A673 (cell line): ENCODE measurements at regions not wholly inside any gene's neighbourhood (a gene's known extent, or its start where the extent isn't known, plus 50 kb on each side); places are given as distances from the start of the nearest gene placed in this dataset.

Experiments
- BruUV-seq: library from RNA; stranded (reverse); fragments of 400-500 nt; replicated peaks from 2 replicates; lab custom pipeline; 2021; lab: Mats Ljungman, UMichigan
- CTCF ChIA-PET: fragments of 300-600 bp; sonication (Branson Sonifier 250); formaldehyde crosslinking; loops from one replicate; lab custom pipeline; 2022; ENCODE audit warnings: antibody characterized with exemption; lab: Charles Lee
- POLR2A ChIA-PET: fragments of 300-600 bp; sonication (Branson Sonifier 250); formaldehyde crosslinking; loops from one replicate; lab custom pipeline; 2022; ENCODE audit warnings: antibody characterized with exemption; ENCODE audit not compliant: low non-redundant PET; lab: Charles Lee
- DNase-seq: peaks from one replicate; pipeline ENCODE4 v3.0.0-alpha.2; 2015; ENCODE audit warnings: low spot score
- H3K27ac ChIP-seq: fragments of 200-600 bp; sonication (generic); 2 replicates; pipeline ENCODE4 v1.5.1; 2016; ENCODE audit warnings: mixed run types, low read depth, mild to moderate bottlenecking, mixed read lengths, antibody characterized with exemption, low read length; ENCODE audit not compliant: poor library complexity, severe bottlenecking
- H3K27me3 ChIP-seq: fragments of 200-600 bp; sonication (generic); replicated peaks from 2 replicates; pipeline ENCODE4 v1.6.1; 2017; ENCODE audit warnings: mixed run types, low read depth, mild to moderate bottlenecking, mixed read lengths, antibody characterized with exemption, low read length; ENCODE audit not compliant: insufficient read depth, poor library complexity
- H3K36me3 ChIP-seq: fragments of 200-600 bp; sonication (generic); 2 replicates; pipeline ENCODE4 v1.6.1; 2016; ENCODE audit warnings: mixed run types, mild to moderate bottlenecking, mixed read lengths, antibody characterized with exemption, low read length; ENCODE audit not compliant: insufficient read depth, poor library complexity, severe bottlenecking
- H3K4me1 ChIP-seq: fragments of 200-600 bp; sonication (generic); 2 replicates; pipeline ENCODE4 v1.6.1; 2017; ENCODE audit warnings: mixed run types, mild to moderate bottlenecking, mixed read lengths, antibody characterized with exemption, low read length; ENCODE audit not compliant: insufficient read depth, poor library complexity, severe bottlenecking
- H3K4me3 ChIP-seq: fragments of 200-600 bp; sonication (generic); 2 replicates; pipeline ENCODE4 v1.5.1; 2016; ENCODE audit warnings: low read depth, mixed run types, mild to moderate bottlenecking, mixed read lengths, low read length; ENCODE audit not compliant: poor library complexity, severe bottlenecking
- H3K9me3 ChIP-seq: fragments of 200-600 bp; sonication (generic); 2 replicates; pipeline ENCODE4 v1.6.1; 2016; ENCODE audit warnings: mixed run types, low read depth, mild to moderate bottlenecking, mixed read lengths, antibody characterized with exemption, low read length; ENCODE audit not compliant: poor library complexity, severe bottlenecking
- EZH2 ChIP-seq: fragments of 200-600 bp; sonication (generic); IDR thresholded peaks from 2 replicates; pipeline ENCODE4 v1.6.1; 2017; ENCODE audit warnings: borderline replicate concordance, low read depth, mild to moderate bottlenecking, mixed read lengths, antibody characterized with exemption, low read length; ENCODE audit not compliant: poor library complexity, severe bottlenecking
- intact Hi-C: fragments of 100-400 bp; cut with micrococcal nuclease; formaldehyde crosslinking; loops from one replicate; pipeline ENCODE4 v1.10.0; 2022; ENCODE audit not compliant: unreplicated experiment
- TF ChIP-seq, protein P1 (sequence below): fragments of 300-800, 200-600 bp; sonication (generic); conservative IDR thresholded peaks from 2 replicates; pipeline ENCODE4 v1.5.1; 2017; ENCODE audit warnings: low read depth, mild to moderate bottlenecking, antibody characterized with exemption, low read length, moderate library complexity, mixed read lengths

DNA sequence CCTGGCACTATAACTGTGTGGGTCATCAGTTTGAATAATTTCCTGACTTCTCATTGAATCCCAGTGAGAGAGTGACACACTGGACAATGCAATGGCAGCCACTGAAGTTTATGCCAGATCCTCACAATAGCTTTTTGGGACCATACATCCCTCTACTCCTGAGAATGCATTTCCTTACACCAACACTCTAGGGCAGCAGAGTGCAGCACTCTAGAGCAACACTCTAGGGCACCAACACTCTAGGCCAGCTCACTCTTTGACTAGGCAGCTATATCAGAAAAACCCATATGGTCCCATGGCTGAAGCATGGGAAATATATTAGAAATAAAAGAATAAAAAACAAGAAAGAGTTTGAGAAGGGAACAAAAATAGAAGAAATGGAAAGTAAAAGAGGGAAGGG lies 309.2 kb downstream of the MAP2K6 start:
- POLR2A ChIA-PET = no interaction called here
- CTCF ChIA-PET = no interaction called here
- DNase-seq = no peak
- no peaks in the 10 kb centered on the region for H3K9me3 ChIP-seq
- H3K36me3 ChIP-seq = no peaks in the 10 kb centered on the region
- no peaks in the 10 kb centered on the region for H3K4me1 ChIP-seq
- intact Hi-C loops = no loop called here
- TF ChIP-seq EZH2 = no peak
- no peak overlapping the region for H3K27ac ChIP-seq
- H3K4me3 ChIP-seq = no peak overlapping the region
- H3K27me3 ChIP-seq = no peaks in the 10 kb centered on the region
- BruUV-seq = no TSS peak

DNA sequence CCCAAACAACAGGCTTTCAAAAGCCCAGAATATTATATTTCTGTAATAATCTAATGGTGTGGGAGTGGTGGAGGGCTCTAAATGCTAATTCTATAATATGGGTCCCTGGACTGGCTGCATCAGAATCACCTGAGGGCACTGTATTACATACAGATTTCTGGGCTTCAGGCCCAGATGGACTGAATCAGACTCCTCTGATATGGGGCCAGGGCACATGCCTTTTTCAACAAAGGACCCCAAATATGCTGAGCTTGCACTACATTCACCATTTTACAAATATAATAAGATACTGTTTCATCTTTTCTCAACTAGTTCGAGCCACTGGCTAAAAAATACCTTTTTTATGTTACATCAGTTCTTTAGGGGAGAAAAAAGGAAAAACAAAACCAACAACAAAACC lies 309.7 kb downstream of the MAP2K6 start:
- DNase-seq = no peak
- TF ChIP-seq, protein P1, sequence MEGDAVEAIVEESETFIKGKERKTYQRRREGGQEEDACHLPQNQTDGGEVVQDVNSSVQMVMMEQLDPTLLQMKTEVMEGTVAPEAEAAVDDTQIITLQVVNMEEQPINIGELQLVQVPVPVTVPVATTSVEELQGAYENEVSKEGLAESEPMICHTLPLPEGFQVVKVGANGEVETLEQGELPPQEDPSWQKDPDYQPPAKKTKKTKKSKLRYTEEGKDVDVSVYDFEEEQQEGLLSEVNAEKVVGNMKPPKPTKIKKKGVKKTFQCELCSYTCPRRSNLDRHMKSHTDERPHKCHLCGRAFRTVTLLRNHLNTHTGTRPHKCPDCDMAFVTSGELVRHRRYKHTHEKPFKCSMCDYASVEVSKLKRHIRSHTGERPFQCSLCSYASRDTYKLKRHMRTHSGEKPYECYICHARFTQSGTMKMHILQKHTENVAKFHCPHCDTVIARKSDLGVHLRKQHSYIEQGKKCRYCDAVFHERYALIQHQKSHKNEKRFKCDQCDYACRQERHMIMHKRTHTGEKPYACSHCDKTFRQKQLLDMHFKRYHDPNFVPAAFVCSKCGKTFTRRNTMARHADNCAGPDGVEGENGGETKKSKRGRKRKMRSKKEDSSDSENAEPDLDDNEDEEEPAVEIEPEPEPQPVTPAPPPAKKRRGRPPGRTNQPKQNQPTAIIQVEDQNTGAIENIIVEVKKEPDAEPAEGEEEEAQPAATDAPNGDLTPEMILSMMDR = no peak
- TF ChIP-seq EZH2 = no peak
- H3K4me3 ChIP-seq = no peak overlapping the region
- intact Hi-C loops = no loop called here
- POLR2A ChIA-PET = no interaction called here
- H3K9me3 ChIP-seq = no peaks in the 10 kb centered on the region
- BruUV-seq = no TSS peak
- no peaks in the 10 kb centered on the region for H3K27me3 ChIP-seq
- no peaks in the 10 kb centered on the region for H3K4me1 ChIP-seq
- CTCF ChIA-PET = no interaction called here
- no peaks in the 10 kb centered on the region for H3K36me3 ChIP-seq
- H3K27ac ChIP-seq = no peak overlapping the region

- Histone ChIP-seq H3K4me1 (no peaks in the 10 kb centered on the region), H3K4me3 (no peak overlapping the region), H3K27ac (no peak overlapping the region), H3K27me3 (no peaks in the 10 kb centered on the region), H3K9me3 (no peaks in the 10 kb centered on the region), H3K36me3 (no peaks in the 10 kb centered on the region)
- no peak for DNase-seq
- intact Hi-C loops = loop anchor here (5.0 kb wide), 1 partner anchor 33 kb away; no protein-coding TSS in a partner anchor
- CTCF ChIA-PET = no interaction called here
- POLR2A ChIA-PET = no interaction called here
- TF ChIP-seq, protein P1 = no peak
- TF ChIP-seq EZH2 = no peak
- no TSS peak for BruUV-seq
These were observed 310.6 kb downstream of the MAP2K6 start for GRCh38 chr17:69725146-69725545.

GRCh38 chr17:69728816-69729215 lies 314.3 kb downstream of the MAP2K6 start:
- no TSS peak for BruUV-seq
- Histone ChIP-seq H3K4me1 (no peaks in the 10 kb centered on the region), H3K36me3 (no peaks in the 10 kb centered on the region), H3K27ac (no peak overlapping the region), H3K27me3 (no peaks in the 10 kb centered on the region), H3K4me3 (no peak overlapping the region), H3K9me3 (no peaks in the 10 kb centered on the region)
- ChIA-PET CTCF (no interaction called here), POLR2A (no interaction called here)
- intact Hi-C loops = loop anchor here (5.0 kb wide), 1 partner anchor 37 kb away; no protein-coding TSS in a partner anchor
- TF ChIP-seq, protein P1 = no peak
- TF ChIP-seq EZH2 = no peak
- DNase-seq = no peak
